ENCODE measurements at regions not wholly inside any gene's neighbourhood (a gene's known extent, or its start where the extent isn't known, plus 50 kb on each side); places are given as distances from the start of the nearest gene placed in this dataset.
"Not testable (repeated sequence)": the region's sequence is repeated elsewhere in the genome, so short reads cannot be mapped to it uniquely, and the experiment has no call there.

DNA sequence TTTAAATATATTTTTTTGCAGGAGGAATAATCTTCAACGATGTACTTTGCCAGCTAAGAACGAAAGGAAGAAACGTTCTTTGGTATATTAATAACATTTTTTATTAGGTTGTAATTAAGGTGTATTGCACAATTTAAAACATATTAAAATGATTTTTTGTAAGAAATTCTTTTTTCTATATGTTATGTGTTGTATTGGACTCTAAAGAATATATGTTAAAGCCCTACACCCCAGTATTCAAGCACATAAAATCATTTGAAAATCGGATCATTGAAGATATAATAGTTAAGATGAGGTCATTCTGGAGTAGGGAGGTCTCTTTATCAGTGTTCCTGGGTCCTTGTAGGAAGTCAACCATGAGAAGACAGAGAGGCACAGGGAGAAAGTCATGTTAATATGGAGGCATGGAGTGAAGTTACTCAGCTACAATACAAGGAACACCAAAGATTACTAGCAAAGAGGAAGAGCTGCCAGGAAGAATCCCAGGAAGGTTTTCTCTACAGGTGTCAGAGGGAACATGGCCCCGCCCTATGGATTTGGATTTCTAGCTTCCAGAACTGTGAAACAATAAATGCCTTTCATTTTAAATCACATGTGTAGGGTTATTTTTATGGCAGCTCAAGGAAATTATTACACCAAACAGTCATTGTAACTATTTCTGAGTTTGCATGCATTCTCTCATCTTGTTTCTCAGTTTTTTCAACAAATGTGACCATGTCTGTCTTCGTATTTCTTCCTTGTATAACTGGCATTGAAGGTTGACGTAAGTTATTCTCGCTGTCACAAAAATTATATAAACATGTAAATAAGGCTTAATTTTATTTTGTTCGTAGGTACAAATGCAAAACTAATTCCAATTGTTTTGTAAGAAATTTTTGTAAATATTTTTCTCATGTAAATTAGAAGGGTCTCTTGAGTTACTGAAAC is 75.4 kb upstream of the VPREB1 start:
- DNase-seq, result no peak

DNA sequence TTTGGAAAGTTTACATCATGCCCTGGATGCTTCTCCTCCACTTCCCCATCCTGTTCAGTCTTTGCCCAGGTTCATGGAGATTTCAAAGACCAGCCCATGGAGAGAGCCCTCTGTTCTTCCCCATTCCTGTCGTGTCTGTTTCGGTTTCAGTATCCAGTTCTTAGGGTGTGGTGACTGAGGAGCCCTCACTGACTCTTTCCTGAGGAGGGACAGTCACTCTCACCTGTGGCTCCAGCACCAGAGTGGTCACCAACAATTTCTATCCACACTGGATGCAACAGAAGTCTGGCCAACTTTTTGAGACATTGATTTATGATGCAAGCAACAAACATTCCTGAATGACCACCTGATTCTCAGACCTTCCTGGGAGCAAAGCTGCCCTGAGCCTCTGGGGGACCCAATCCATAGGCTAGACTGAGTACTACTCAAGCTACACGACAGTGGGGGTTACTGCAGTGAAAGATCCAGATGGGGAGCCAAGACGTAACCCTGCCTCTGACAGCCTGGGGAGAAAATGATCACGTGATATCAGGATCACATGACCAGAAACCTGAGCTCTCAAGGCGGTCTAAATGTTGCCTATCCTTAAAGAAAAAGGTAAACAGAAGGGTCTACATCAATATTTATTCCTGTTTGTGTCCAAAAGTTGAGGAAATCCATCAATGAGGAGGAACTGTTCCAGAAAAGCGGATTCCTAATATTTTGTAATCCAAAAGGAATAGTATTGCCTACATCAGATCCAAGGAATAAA is 76.2 kb upstream of the VPREB1 start:
- no peak for DNase-seq

DNA sequence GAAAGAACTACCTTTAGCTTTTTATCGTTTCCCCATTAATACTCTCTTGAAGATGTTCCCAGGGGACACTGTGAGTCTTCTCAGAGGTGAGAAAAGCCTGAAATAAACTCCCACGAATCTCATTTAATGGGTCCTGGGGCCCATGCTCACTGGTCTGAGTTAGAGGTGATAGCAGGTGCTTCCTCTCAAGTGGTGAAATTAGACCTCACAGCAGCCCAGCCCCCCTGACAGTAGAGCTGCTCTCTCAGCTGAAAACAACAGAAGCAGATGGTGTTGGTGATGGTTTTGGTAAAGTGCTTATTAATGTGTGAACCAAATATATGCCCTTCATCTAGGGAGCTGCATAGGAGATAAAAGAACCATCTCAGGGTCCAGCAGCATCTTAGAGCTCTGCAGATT is 76.8 kb upstream of the VPREB1 start:
- no peak for DNase-seq

DNA sequence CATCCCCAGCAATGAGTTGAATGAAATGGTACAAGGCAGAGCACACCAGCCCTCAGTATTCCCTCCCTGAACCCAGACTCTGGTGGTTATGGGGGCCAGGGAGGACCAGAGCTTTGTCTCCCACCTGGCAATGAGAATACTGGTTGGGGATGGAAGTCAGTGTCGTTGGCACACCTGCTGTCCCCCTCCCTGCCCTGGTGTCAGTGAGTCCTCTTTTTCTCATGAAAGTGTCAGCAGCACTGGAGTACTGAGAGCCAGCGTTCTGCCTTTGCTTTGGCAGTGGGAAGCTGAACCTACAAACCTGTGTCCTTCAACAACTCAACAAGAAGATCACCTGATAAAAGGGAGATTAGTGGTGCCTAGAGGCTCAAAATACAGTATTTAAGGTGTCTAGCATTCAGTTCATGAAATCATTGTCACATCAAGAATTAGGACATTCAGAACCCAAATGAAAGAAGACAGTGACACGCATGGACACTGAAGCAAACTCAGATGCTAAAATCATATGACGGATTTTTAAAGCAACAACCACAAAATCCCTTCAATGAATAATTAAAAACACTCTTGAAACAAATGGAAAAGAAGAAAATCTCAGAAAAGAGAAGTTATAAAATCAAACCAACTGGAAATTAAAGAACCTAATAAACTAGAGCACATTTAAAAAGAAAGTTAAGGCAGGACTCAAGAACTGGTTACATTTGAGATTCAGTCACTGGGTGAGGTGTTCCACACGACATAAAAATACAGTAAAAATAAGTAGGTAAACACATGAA is 77.5 kb upstream of the VPREB1 start:
- DNase-seq, result no peak

DNA sequence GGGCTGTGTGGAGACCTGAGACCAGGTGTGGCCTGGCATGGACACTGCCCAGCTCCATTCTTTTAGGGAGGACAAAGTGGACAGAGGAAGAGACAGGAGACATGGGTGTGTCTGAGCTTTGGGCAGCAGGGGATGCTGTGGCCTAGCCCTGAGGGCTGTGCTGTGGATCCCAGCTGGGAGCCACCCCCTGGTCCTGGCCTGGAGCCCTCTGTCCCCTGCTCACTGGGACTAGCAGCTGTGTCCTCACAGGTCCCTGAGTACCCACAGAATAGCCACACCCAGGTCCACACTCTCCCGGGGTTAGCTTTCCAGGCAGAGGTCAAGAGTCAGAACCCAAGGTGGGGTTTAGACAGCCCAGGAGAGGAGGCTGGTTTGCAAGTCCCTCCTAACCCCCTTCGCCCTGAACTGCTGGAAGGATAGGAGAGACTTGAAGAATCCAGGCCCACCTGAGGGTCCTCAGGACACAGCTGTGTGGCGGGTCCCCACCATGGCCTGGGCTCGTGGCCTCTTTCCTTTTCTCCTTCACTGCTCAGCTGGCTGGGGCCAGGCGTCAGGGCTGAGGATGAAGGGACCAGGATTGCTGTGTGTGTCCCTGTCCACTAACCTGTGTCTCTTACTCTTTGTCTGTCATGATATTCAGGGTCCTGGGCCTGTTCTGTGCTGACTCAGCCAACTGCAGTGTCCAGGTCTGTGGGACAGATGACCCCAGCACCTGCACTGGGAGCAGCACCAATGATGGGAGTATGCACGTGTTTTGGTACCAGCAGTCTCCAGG is 78.5 kb upstream of the VPREB1 start:
- DNase-seq, result no peak

DNA sequence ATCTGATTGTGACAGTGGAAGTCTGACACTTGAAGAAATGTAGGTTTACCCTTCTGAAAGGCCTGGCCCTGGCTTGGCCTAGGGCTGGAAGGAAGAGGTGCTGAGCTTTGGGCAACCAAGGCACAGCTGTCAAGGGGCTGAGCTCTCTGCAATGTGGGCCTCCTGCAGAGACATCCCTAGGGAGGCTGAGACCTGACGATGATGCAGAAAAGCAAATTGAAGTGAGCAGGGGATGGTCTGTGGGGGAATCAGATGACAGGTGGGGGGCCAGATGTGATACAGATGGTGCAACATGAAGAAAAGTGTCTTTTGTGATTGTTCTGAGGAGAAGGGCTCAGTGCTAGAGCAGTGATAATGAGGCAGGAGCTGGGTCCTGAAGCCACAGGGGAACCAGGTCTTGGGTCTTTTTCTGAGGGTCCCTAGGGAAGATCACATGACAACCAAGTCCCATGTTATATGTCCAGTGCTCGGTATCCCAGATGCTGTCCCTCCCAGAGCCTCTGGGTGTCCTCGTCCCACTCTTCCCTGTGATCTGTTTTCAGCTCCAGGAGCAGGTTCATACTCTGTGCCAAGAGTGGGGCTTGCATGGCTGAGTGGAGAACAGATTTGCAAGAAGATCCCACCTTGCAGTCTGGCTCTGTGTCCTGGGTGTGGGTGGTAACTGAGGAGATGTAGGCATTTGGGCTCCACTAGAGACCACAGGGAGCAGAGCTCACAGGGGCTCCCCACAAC is 79.9 kb upstream of the VPREB1 start:
- DNase-seq, result peak in 1 of 2 experiments; percentile 25

DNA sequence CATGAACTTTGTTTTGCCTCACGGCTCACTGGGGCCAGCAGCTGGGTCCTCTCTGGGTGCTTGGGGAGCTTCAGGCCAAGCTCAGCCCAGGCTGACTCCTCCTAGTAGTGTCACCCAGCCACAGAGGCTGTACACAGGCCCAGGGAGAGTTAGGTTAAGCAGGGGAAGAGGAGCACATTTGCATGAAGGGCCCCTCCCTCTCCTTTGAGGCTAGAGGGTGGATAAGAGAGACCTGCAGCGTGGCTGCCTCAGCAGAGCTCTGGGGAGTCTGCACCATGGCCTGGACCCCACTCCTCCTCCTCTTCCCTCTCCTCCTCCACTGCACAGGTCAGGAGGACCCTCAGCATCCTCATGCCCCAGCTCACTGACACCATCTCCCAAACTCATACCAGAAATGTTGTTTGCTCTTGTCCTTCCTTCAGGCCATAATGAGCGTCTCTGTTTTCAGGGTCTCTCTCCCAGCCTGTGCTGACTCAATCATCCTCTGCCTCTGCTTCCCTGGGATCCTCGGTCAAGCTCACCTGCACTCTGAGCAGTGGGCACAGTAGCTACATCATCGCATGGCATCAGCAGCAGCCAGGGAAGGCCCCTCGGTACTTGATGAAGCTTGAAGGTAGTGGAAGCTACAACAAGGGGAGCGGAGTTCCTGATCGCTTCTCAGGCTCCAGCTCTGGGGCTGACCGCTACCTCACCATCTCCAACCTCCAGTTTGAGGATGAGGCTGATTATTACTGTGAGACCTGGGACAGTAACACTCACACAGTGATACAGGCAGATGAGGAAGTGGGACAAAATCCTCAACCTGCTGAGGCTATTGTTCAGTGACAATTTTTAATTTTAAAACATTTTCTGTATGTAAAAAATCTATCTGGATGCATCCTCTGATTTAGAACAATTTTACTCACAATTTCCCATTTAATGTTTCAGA is 82.4 kb upstream of the VPREB1 start:
- peak; percentile 25 to 58 for DNase-seq

DNA sequence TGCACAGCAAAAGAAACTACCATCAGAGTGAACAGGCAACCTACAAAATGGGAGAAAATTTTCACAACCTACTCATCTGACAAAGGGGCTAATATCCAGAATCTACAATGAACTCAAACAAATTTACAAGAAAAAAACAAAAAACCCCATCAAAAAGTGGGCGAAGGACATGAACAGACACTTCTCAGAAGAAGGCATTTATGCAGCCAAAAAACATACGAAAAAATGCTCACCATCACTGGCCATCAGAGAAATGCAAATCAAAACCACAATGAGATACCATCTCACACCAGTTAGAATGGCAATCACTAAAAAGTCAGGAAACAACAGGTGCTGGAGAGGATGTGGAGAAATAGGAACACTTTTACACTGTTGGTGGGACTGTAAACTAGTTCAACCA is 83.8 kb upstream of the VPREB1 start:
- not testable (repeated sequence) for DNase-seq

DNA sequence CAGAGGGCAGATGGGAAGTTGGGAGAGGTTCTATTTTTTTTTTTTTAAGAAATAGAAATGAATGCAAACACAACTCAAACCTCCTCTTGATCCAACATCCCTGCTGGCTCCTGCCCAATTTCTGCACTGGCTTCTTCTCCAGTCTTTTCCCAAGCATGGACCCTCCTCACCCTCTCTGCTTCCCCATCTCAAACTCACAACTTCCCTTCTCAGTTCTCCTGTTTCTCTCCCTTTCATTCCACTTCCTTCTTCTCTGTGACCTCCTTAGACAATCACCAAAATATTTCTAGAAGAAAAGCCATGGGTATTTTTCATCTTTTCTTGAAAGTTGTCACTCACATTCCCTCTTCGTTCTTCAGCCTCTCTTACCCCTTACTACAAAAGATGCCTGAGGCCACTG is 85.2 kb upstream of the VPREB1 start:
- DNase-seq, result no peak

DNA sequence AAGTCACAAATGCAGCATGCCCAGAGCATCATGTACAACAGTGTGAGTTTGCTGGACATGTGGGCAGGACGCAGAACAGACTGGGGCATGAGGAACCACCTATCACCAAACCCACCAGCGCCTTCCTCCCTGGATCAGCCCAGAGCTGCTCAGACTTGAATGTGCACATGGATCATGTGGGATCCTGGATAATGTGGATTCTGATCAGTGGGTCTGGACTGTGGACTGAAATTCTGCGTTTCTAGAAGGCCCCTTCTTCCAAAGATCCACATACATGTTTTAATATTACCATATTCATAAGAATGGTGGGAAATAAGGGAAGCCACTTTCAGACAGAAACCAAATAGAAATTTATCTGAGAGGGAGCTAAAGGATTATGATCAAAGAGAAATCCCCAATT is 85.6 kb upstream of the VPREB1 start:
- no peak for DNase-seq

DNA sequence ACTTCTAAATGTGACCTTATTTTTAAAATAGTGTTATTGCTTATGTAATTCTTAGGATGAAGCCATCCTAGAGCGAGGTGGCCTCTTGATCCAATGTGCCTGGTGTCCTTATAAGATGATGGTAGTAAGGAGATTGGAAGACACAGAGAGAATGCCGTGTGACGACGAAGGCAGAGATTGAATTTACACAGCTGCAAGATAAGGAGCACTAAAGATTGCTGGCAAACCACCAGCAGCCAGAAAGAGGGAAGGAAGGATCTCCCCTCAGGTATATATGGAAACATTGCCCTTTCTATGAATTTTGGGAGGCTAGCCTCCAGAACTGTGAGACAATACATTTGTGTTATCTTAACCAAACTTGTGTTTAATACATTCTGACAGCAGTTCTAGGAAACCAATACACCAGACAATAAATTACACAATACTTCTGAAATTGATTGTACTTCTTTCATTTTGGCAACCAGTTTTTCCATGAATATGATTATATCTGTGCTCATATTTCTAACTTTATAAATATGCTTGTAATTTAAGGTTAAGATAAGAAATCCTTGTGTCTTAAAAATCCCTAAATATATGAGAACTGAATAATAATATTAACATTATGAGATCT is 86.3 kb upstream of the VPREB1 start:
- no peak for DNase-seq

DNA sequence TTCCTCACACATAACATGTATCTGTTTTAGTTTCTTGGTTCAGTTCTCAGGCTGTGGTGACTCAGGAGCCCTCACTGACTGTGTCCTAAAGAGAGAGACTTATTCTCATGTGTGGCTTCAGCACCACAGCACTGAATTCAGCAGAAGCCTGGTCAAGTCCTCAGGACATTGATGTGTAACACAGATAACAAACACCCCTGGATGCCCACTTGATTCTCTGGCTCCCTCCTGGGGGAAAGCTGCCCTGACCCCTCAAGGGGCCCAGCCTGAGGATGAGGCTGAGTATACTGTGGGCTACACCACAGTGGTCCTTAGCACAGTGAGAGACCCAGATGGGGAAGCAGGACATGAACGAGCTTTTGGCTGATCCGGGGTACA is 87.2 kb upstream of the VPREB1 start:
- DNase-seq, result no peak

DNA sequence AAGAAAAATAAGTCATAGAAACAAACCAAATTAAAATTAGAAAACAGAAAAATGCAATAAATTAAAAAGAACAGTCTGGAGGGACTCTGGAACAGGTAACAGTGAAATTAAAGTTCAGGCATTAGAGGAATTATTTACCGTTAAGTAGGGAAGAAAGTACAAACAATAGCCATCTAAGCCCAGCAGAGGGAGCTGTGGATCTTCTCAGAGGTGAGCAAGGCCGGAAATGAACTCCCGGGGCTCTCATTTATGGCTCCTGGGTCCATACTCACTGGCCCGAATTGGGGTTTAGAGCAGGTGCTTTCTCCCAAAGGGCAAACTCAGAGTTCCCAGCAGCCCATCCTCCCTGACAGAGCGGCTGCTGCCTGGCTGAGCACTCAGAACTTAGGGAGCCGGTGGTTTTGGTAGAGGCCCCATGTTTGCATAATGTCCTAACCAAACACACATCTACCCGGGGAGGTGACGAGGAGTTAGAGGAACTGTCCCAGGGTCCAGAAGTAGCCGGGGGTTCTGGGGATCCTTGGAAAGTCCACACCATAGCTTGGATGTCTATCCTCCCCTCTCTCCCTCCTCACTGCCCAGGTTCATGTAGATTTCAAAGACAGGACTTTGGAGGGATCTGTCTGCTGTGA is 87.8 kb upstream of the VPREB1 start:
- peak; percentile 27 to 77 for DNase-seq

DNA sequence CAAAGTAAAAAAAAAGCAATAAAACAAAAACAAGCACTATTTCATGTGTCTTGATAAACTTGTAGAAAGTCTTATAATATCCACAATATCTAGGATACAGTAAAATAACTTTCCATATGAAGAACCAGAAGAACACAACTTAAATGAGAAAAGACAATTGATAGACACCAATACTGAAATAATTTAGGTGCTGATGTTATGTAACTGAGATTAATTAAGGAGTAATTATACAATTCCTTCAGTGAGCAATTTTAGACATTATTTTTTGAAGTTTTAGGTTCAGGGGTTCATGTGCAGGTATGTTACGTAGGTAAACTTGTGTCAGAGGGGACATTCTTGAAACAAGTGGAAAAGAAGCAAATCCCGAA is 88.3 kb upstream of the VPREB1 start:
- no peak for DNase-seq

DNA sequence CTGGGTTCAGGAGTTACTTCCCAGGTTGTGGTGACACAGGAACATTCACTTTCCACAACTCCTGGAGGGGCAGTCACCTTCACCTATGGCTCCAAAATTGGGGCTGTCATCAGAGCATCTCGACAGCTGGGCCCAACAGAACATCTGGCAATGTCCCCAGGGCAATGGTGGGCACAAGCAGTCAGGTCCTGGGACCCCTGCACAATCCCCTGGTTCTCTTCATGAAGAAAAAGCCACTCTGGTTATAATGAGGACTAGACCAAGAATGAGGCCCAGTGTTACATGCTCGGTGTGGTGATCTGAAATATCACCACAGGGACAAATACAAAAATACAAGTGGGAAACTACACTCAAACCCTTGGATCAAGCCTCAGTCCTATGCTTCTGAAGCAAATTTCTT is 89.0 kb upstream of the VPREB1 start:
- DNase-seq, result no peak

DNA sequence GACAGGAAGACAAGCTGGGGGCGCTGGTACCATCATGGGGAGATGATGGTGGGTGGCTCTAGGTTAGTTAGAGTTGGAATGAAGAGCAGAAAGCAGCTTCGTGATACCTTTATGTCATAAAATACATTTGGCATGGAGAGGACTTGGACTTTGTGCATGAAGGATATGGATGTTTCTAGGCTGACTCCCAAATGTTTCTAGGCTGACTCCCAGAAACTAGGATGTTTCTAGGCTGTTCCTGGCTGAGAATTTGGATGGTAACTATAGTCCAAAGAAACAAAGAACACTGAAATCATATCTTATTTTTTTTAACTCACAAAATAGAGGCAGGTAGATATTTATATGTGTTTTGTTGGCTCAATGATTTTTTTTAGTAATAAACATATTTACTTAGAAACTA is 89.4 kb upstream of the VPREB1 start:
- DNase-seq, result no peak

DNA sequence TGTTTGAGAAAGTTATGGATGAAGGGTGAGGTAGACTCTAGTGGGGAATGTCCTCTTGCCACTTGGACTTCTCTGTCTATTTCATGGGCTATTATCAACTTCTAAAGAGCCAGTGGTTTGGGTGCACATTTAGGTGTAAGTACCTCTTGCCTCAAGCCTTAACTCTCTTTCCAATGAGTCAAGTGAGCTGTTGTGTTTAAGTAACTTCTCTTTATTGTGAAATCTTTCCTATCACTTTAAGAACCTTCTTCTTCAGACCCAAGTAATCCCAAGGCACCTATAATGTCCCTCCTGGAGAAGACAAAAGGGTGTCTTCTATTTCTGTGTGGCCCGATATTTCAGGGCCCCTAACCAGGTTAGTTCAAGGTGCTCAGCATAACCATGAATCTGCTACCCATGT is 90.5 kb upstream of the VPREB1 start:
- DNase-seq, result no peak

DNA sequence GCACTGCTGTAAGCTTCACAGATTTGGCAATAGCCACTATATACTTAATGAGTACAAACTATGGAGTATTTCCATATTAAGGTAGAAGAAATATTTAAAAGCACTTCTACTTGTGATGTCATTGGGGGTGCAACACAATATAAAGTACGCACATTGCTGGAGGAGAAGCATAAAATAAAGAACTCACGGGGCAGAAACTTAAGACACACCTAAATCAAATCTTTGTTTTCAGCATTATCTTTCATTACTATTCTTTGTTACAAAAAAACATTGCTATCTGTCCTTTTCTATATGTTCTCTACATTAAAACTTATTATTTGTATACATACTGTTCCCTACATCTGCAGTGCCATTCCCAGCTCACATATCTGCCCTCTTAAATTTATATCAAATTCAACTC is 93.3 kb upstream of the VPREB1 start:
- no peak for DNase-seq

DNA sequence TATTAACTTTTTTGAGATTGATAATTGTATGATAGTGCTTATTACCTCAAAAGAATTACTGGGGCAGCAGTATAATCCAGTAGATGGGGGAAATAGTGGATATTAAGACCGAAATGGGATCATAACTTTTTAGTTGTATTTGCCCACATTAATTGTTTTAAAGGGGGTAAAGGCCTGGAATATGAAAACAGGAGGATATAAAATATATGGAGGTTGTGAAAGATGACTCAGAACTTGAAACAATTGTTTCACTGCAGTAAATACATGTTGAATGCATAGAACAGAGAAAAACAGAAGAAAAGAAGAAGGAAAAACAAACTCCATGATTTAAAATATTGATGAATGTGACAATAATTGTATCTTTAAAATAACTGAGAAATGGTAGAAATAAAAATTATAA is 94.1 kb upstream of the VPREB1 start:
- DNase-seq, result no peak

DNA sequence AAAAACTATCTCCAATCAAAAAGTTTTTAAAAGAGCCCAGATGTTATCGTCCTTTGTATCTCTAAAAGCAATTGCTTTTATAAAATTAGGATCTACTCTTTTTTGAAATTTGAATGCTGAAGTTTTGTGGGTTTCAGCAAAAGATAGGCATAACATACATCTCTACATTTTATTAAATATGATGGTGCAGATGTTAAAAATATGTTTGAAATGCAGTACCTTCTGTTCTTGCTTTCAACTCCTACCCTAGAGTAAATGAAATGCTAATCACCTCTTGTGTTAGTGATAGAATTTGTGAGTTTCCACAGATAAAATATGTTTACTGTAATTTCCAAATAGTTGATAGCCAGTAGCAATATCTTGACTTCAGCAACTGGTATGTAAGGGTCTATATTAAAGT is 95.7 kb upstream of the VPREB1 start:
- DNase-seq, result no peak

Data from NCI-H526 (cell line).